ENCODE measurements at regions not wholly inside any gene's neighbourhood (a gene's known extent, or its start where the extent isn't known, plus 50 kb on each side); places are given as distances from the start of the nearest gene placed in this dataset.

- H3K27ac ChIP-seq (ENCODE audit: low read depth, low read length) = no peak overlapping the region
- H2AFZ ChIP-seq (ENCODE audit: low read depth, low read length, severe bottlenecking) = no peak overlapping the region
Measured at GRCh38 chr18:56402872-56403516, 235.4 kb downstream of the TXNL1 start.

GRCh38 chr18:56393870-56394269, 244.5 kb downstream of the TXNL1 start:
- TF ChIP-seq EZH2phosphoT487 (conservative IDR thresholded peaks at IDR 0.05; ENCODE audit: low read length) (no peak), CTCF (IDR thresholded peaks at IDR 0.05; ENCODE audit: insufficient read depth, low read length, poor library complexity, severe bottlenecking) (no peak)

More at GRCh38 chr18:56402872-56403516, 235.4 kb downstream of the TXNL1 start:
- Histone ChIP-seq H3K27me3 (ENCODE audit: low read length) (no peaks in the 10 kb centered on the region), H3K9me3 (ENCODE audit: insufficient read depth, low read length) (no peaks in the 10 kb centered on the region), H3K9ac (ENCODE audit: low read length) (no peak overlapping the region), H3K9me2 (replicated peaks; ENCODE audit: insufficient read depth, low read length) (no peaks in the 10 kb centered on the region), H3F3A (ENCODE audit: insufficient read depth) (no peaks in the 10 kb centered on the region), H3K4me2 (ENCODE audit: low read depth, low read length, poor library complexity, severe bottlenecking) (no peak overlapping the region), H3K36me3 (ENCODE audit: low read length) (no peaks in the 10 kb centered on the region), H3K4me3 (ENCODE audit: insufficient read depth, low read length, poor library complexity, severe bottlenecking) (no peak overlapping the region), H3K79me2 (ENCODE audit: insufficient read depth, low read length) (no peaks in the 10 kb centered on the region), H4K20me1 (ENCODE audit: low read depth, low read length) (no peaks in the 10 kb centered on the region)
- TF ChIP-seq EZH2phosphoT487 (conservative IDR thresholded peaks at IDR 0.05; ENCODE audit: low read length) (no peak), CTCF (IDR thresholded peaks at IDR 0.05; ENCODE audit: insufficient read depth, low read length, poor library complexity, severe bottlenecking) (no peak)

GRCh38 chr18:56391931-56392590, 246.3 kb downstream of the TXNL1 start:
- no peaks in the 10 kb centered on the region for H3K9me2 ChIP-seq (replicated peaks; ENCODE audit: insufficient read depth, low read length)
- H2AFZ ChIP-seq (ENCODE audit: low read depth, low read length, severe bottlenecking) = no peak overlapping the region
- no peaks in the 10 kb centered on the region for H3K79me2 ChIP-seq (ENCODE audit: insufficient read depth, low read length)
- no peak overlapping the region for H3K4me2 ChIP-seq (ENCODE audit: low read depth, low read length, poor library complexity, severe bottlenecking)
- no peaks in the 10 kb centered on the region for H3K27me3 ChIP-seq (ENCODE audit: low read length)
- H3K4me3 ChIP-seq (ENCODE audit: insufficient read depth, low read length, poor library complexity, severe bottlenecking) = no peak overlapping the region
- H3F3A ChIP-seq (ENCODE audit: insufficient read depth) = no peaks in the 10 kb centered on the region
- TF ChIP-seq CTCF (IDR thresholded peaks at IDR 0.05; ENCODE audit: insufficient read depth, low read length, poor library complexity, severe bottlenecking) (no peak), EZH2phosphoT487 (conservative IDR thresholded peaks at IDR 0.05; ENCODE audit: low read length) (no peak)
- H3K9ac ChIP-seq (ENCODE audit: low read length) = no peak overlapping the region
- H3K9me3 ChIP-seq (ENCODE audit: insufficient read depth, low read length) = no peaks in the 10 kb centered on the region
- no peaks in the 10 kb centered on the region for H3K36me3 ChIP-seq (ENCODE audit: low read length)
- no peak overlapping the region for H3K27ac ChIP-seq (ENCODE audit: low read depth, low read length)
- H4K20me1 ChIP-seq (ENCODE audit: low read depth, low read length) = no peaks in the 10 kb centered on the region

More at GRCh38 chr18:56393870-56394269, 244.5 kb downstream of the TXNL1 start:
- H3K27ac ChIP-seq (ENCODE audit: low read depth, low read length) = no peak overlapping the region
- no peaks in the 10 kb centered on the region for H3K9me3 ChIP-seq (ENCODE audit: insufficient read depth, low read length)
- H3K4me2 ChIP-seq (ENCODE audit: low read depth, low read length, poor library complexity, severe bottlenecking) = no peak overlapping the region
- no peaks in the 10 kb centered on the region for H3K79me2 ChIP-seq (ENCODE audit: insufficient read depth, low read length)
- H3K9ac ChIP-seq (ENCODE audit: low read length) = no peak overlapping the region
- no peaks in the 10 kb centered on the region for H3K9me2 ChIP-seq (replicated peaks; ENCODE audit: insufficient read depth, low read length)
- no peaks in the 10 kb centered on the region for H3K27me3 ChIP-seq (ENCODE audit: low read length)
- no peak overlapping the region for H3K4me3 ChIP-seq (ENCODE audit: insufficient read depth, low read length, poor library complexity, severe bottlenecking)
- no peaks in the 10 kb centered on the region for H3F3A ChIP-seq (ENCODE audit: insufficient read depth)
- no peak overlapping the region for H2AFZ ChIP-seq (ENCODE audit: low read depth, low read length, severe bottlenecking)
- no peaks in the 10 kb centered on the region for H4K20me1 ChIP-seq (ENCODE audit: low read depth, low read length)
- H3K36me3 ChIP-seq (ENCODE audit: low read length) = no peaks in the 10 kb centered on the region

Measured in SU-DHL-6 (cell line).